Endothelial cell of umbilical vein (primary cell): ENCODE measurements at regions not wholly inside any gene's neighbourhood (a gene's known extent, or its start where the extent isn't known, plus 50 kb on each side); places are given as distances from the start of the nearest gene placed in this dataset.

Experiments used
- BruUV-seq: library from RNA; stranded (reverse); fragments of 400-500 nt; replicated peaks from 2 replicates; lab custom pipeline; 2021; lab: Mats Ljungman, UMichigan
- CTCF ChIA-PET: fragments of 300-600, 350-600 bp; sonication (Branson Sonifier 250); formaldehyde crosslinking; loops from one replicate; lab custom pipeline; 2021; ENCODE audit warnings: antibody characterized with exemption, inconsistent platforms; lab: Charles Lee
- POLR2A ChIA-PET: fragments of 300-600, 350-600 bp; sonication (Branson Sonifier 250); formaldehyde crosslinking; loops from one replicate; lab custom pipeline; 2021; ENCODE audit warnings: antibody characterized with exemption, inconsistent platforms; lab: Charles Lee
- DNase-seq: peaks from one replicate; pipeline ENCODE4 v3.0.0-alpha.2; 2011; ENCODE audit warnings: low read depth, low spot score
- FAIRE-seq: peaks from 2 replicates; lab custom pipeline; 2011; peaks lifted over from hg19 to GRCh38; lab: Jason Lieb, UNC
- H2AFZ ChIP-seq: 2 replicates; pipeline ENCODE4 v1.6.0; 2012; ENCODE audit warnings: low read depth, low read length, control low read depth, inconsistent platforms
- H3K27ac ChIP-seq: 2 replicates; pipeline ENCODE4 v1.5.1; 2011; ENCODE audit warnings: low read depth, mild to moderate bottlenecking, control low read depth, low read length, moderate library complexity; ENCODE audit not compliant: insufficient read depth
- H3K27me3 ChIP-seq, 2 experiments: 2 replicates each; pipeline versions ENCODE4 v1.6.0 to v1.6.1; 2011; ENCODE audit warnings: low read length in 2 of 2, mixed read lengths in 1 of 2; ENCODE audit not compliant: control insufficient read depth in 2 of 2, insufficient read depth in 2 of 2
- H3K36me3 ChIP-seq, 2 experiments: 2 replicates in 1 of 2; 3 replicates in 1 of 2; pipeline ENCODE4 v1.5.1; 2011; ENCODE audit warnings: low read length in 2 of 2, mild to moderate bottlenecking in 1 of 2, moderate library complexity in 1 of 2; ENCODE audit not compliant: control insufficient read depth in 2 of 2, insufficient read depth in 2 of 2; ENCODE audit errors: extremely low read depth in 1 of 2
- H3K4me1 ChIP-seq: 3 replicates; pipeline ENCODE4 v1.5.1; 2011; ENCODE audit warnings: mild to moderate bottlenecking, low read length; ENCODE audit not compliant: control insufficient read depth, insufficient read depth; ENCODE audit errors: extremely low read depth
- H3K4me2 ChIP-seq: 2 replicates; pipeline ENCODE4 v1.6.1; 2011; ENCODE audit warnings: low read length, control low read depth, mixed read lengths; ENCODE audit not compliant: insufficient read depth
- H3K4me3 ChIP-seq, 3 experiments: fragments of 200-600 bp in 1 of 3; sonication (generic), shearing (Covaris generic) in 1 of 3; replicated peaks in 1 of 3; 2 replicates each; pipeline ENCODE4 v1.5.1; 2011 to 2016; ENCODE audit warnings: control low read depth in 3 of 3, low read length in 3 of 3, mild to moderate bottlenecking in 2 of 3, inconsistent platforms in 1 of 3, low read depth in 1 of 3, moderate library complexity in 1 of 3; ENCODE audit not compliant: insufficient read depth in 1 of 3
- H3K79me2 ChIP-seq: 2 replicates; pipeline ENCODE4 v1.6.0; 2012; ENCODE audit warnings: low read length, inconsistent platforms; ENCODE audit not compliant: control insufficient read depth, insufficient read depth
- H3K9ac ChIP-seq: replicated peaks from 2 replicates; pipeline ENCODE3; 2011; ENCODE audit warnings: low read length, control low read depth; ENCODE audit not compliant: insufficient read depth; ENCODE audit errors: extremely low read depth
- H3K9me1 ChIP-seq: replicated peaks from 3 replicates; pipeline ENCODE4 v1.6.0; 2011; ENCODE audit warnings: mild to moderate bottlenecking, low read length; ENCODE audit not compliant: control insufficient read depth, insufficient read depth; ENCODE audit errors: extremely low read depth
- H3K9me3 ChIP-seq: replicated peaks from 2 replicates; pipeline ENCODE4 v1.5.1; 2012; ENCODE audit warnings: low read length, inconsistent platforms; ENCODE audit not compliant: control insufficient read depth, insufficient read depth
- H4K20me1 ChIP-seq: replicated peaks from 2 replicates; pipeline ENCODE3; 2011; ENCODE audit warnings: mild to moderate bottlenecking, low read length; ENCODE audit not compliant: control insufficient read depth, insufficient read depth; ENCODE audit errors: extremely low read depth
- CTCF ChIP-seq, 2 donors: IDR thresholded peaks; 1 replicate in 1 of 2; 2 replicates in 1 of 2; pipeline ENCODE4 v1.5.1; 2011; ENCODE audit warnings: low read length in 2 of 2, mild to moderate bottlenecking in 2 of 2, moderate library complexity in 2 of 2, control low read depth in 1 of 2, inconsistent platforms in 1 of 2, low read depth in 1 of 2; ENCODE audit not compliant: insufficient read depth in 1 of 2; ENCODE audit errors: extremely low read depth in 1 of 2
- EZH2 ChIP-seq: IDR thresholded peaks from 2 replicates; pipeline ENCODE4 v1.6.1; 2012; ENCODE audit warnings: borderline replicate concordance, low read depth, mild to moderate bottlenecking, moderate library complexity, low read length, inconsistent platforms; ENCODE audit not compliant: severe bottlenecking
- FOS ChIP-seq: IDR thresholded peaks from 2 replicates; pipeline ENCODE4 v1.6.1; 2011; ENCODE audit warnings: mild to moderate bottlenecking, low read length, moderate library complexity, borderline replicate concordance; ENCODE audit not compliant: insufficient read depth
- GATA2 ChIP-seq: IDR thresholded peaks from 2 replicates; pipeline ENCODE4 v1.7.0; 2011; ENCODE audit warnings: low read depth, mild to moderate bottlenecking, moderate library complexity, mixed read lengths, low read length; ENCODE audit not compliant: insufficient read length, insufficient read depth
- JUN ChIP-seq: IDR thresholded peaks from 2 replicates; pipeline ENCODE4 v1.6.1; 2011; ENCODE audit warnings: borderline replicate concordance, low read depth; ENCODE audit not compliant: insufficient read length, insufficient read depth
- MAX ChIP-seq: IDR thresholded peaks from 2 replicates; pipeline ENCODE4 v1.6.1; 2011; ENCODE audit not compliant: insufficient read depth, insufficient read length
- MYC ChIP-seq: IDR thresholded peaks from one replicate; pipeline ENCODE4 v1.6.1; 2011; ENCODE audit warnings: mild to moderate bottlenecking, low read depth, low read length
- POLR2A ChIP-seq: IDR thresholded peaks from 2 replicates; pipeline ENCODE4 v1.6.1; 2012; ENCODE audit warnings: low read depth, mild to moderate bottlenecking, control low read depth, low read length
- POLR2AphosphoS5 ChIP-seq: IDR thresholded peaks from 2 replicates; pipeline ENCODE4 v1.6.1; 2012; ENCODE audit warnings: low read depth, mild to moderate bottlenecking, control low read depth, low read length, moderate library complexity; ENCODE audit not compliant: insufficient read depth
- dilution Hi-C: fragments of 300-500 bp; cut with MboI; formaldehyde crosslinking; loops from one replicate; pipeline ENCODE4 v1.15.0; 2019; ENCODE audit warnings: low sequenced_read_pairs; ENCODE audit not compliant: extremely low pct_ligation_motif_present
- intact Hi-C: fragments of 100-400 bp; cut with micrococcal nuclease; formaldehyde crosslinking; loops from one replicate; pipeline ENCODE4 v1.10.0; 2022

GRCh38 chr13:74921326-74921725 lies 560.6 kb downstream of the TBC1D4 start:
- Histone ChIP-seq H3K9me3 (no peaks in the 10 kb centered on the region), H3K4me1 (no peaks in the 10 kb centered on the region), H3K9me1 (no peaks in the 10 kb centered on the region), H2AFZ (no peak overlapping the region), H3K9ac (no peak overlapping the region), H4K20me1 (no peaks in the 10 kb centered on the region), H3K36me3 (no peaks in the 10 kb centered on the region), H3K27me3 (no peaks in the 10 kb centered on the region), H3K27ac (no peak overlapping the region), H3K4me3 (no peak overlapping the region), H3K4me2 (no peak overlapping the region), H3K79me2 (no peaks in the 10 kb centered on the region)
- TF ChIP-seq GATA2 = no peak
- TF ChIP-seq FOS = no peak
- TF ChIP-seq MAX = no peak
- no peak for TF ChIP-seq POLR2A
- TF ChIP-seq POLR2AphosphoS5 = no peak
- no peak for TF ChIP-seq CTCF (IDR thresholded peaks at IDR 0.05; ENCODE audit: extremely low read depth in 1 of 2, insufficient read depth in 1 of 2, low read depth in 1 of 2, low read length in 2 of 2)
- TF ChIP-seq MYC = no peak
- TF ChIP-seq JUN = no peak
- no peak for TF ChIP-seq EZH2
- DNase-seq = no peak
- FAIRE-seq = no peak
- ChIA-PET CTCF (interaction anchor here (0.8 kb wide), 1 partner anchor 17 kb away, joined by 3 read pairs; no protein-coding TSS in a partner anchor), POLR2A (no interaction called here)
- dilution Hi-C loops = no loop called here
- intact Hi-C loops = no loop called here
- no TSS peak for BruUV-seq
